GM13977 (cell line): ENCODE measurements at regions not wholly inside any gene's neighbourhood (a gene's known extent, or its start where the extent isn't known, plus 50 kb on each side); places are given as distances from the start of the nearest gene placed in this dataset.

Experiments used
- DNase-seq: peaks from one replicate; pipeline ENCODE4 v3.0.0; 2012; ENCODE audit warnings: low spot score
- CTCF ChIP-seq: IDR thresholded peaks from 2 replicates; pipeline ENCODE4 v1.5.1; 2012; ENCODE audit warnings: mild to moderate bottlenecking, control low read depth; ENCODE audit not compliant: insufficient read depth; ENCODE audit errors: extremely low read depth, missing control alignments
- in situ Hi-C: fragments of 300-500 bp; cut with MboI; formaldehyde crosslinking; loops from one replicate; pipeline ENCODE4 v1.12.0; 2022; ENCODE audit warnings: low sequenced_read_pairs, low pct_unique_long_range_greater_than_20kb, mixed read lengths, inconsistent platforms; ENCODE audit not compliant: unreplicated experiment

- in situ Hi-C loops: no loop called here
- DNase-seq: no peak
- no peak for TF ChIP-seq CTCF
Observed at GRCh38 chr11:21897752-21898151, 295.1 kb upstream of the ANO5 start.

- in situ Hi-C loops: no loop called here
Observed at GRCh38 chr11:21908211-21908610, 284.7 kb upstream of the ANO5 start.

GRCh38 chr11:21909145-21909544, 283.7 kb upstream of the ANO5 start:
- in situ Hi-C loops: no loop called here
- no peak for DNase-seq
- TF ChIP-seq CTCF: no peak

More at GRCh38 chr11:21908211-21908610, 284.7 kb upstream of the ANO5 start:
- no peak for DNase-seq
- TF ChIP-seq CTCF: no peak

GRCh38 chr11:21911061-21911460, 281.8 kb upstream of the ANO5 start:
- no peak for TF ChIP-seq CTCF
- in situ Hi-C loops: no loop called here
- no peak for DNase-seq

- in situ Hi-C loops: no loop called here
- no peak for DNase-seq
Observed at GRCh38 chr11:21912285-21912684, 280.6 kb upstream of the ANO5 start.

GRCh38 chr11:21921151-21921550, 271.7 kb upstream of the ANO5 start:
- in situ Hi-C loops: no loop called here
- no peak for TF ChIP-seq CTCF
- DNase-seq: no peak

More at GRCh38 chr11:21912285-21912684, 280.6 kb upstream of the ANO5 start:
- TF ChIP-seq CTCF: no peak

- no peak for TF ChIP-seq CTCF
- in situ Hi-C loops: no loop called here
- no peak for DNase-seq
Observed at GRCh38 chr11:21924262-21924661, 268.6 kb upstream of the ANO5 start.
